ENCODE measurements at regions not wholly inside any gene's neighbourhood (a gene's known extent, or its start where the extent isn't known, plus 50 kb on each side); places are given as distances from the start of the nearest gene placed in this dataset.

DNA sequence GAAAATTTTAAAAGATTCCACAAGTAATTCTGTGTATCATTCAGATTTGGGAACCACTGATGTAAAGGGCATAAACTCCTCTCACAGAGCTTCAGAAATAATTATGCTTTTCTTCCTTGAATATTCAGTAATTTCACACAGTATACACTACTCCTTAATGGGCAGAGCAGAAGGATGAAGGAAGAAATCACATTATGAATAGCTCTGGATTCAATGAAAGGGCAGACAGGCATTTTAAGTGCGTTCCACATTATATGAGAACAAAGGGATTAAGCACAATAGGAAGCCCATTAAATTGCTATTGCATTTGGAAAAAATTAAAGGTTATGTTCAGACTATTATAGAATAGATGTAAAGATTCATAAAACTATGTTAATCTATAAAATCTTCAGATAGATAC is 142.6 kb downstream of the PDHA2 start:
- TF ChIP-seq, protein P1, sequence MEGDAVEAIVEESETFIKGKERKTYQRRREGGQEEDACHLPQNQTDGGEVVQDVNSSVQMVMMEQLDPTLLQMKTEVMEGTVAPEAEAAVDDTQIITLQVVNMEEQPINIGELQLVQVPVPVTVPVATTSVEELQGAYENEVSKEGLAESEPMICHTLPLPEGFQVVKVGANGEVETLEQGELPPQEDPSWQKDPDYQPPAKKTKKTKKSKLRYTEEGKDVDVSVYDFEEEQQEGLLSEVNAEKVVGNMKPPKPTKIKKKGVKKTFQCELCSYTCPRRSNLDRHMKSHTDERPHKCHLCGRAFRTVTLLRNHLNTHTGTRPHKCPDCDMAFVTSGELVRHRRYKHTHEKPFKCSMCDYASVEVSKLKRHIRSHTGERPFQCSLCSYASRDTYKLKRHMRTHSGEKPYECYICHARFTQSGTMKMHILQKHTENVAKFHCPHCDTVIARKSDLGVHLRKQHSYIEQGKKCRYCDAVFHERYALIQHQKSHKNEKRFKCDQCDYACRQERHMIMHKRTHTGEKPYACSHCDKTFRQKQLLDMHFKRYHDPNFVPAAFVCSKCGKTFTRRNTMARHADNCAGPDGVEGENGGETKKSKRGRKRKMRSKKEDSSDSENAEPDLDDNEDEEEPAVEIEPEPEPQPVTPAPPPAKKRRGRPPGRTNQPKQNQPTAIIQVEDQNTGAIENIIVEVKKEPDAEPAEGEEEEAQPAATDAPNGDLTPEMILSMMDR (IDR thresholded peaks at IDR 0.05): no peak
- TF ChIP-seq POLR2A (IDR thresholded peaks at IDR 0.05): no peak
